GM21737 (cell line): ENCODE measurements at regions not wholly inside any gene's neighbourhood (a gene's known extent, or its start where the extent isn't known, plus 50 kb on each side); places are given as distances from the start of the nearest gene placed in this dataset.

Source experiments
- ATAC-seq: cut with Tn5 transposase; IDR thresholded peaks from one replicate; pipeline ENCODE4 v1.9.1; 2021; ENCODE audit warnings: mild to moderate bottlenecking, moderate library complexity; ENCODE audit not compliant: unreplicated experiment

GRCh38 chr18:66759050-66759828 is 155.3 kb upstream of the CDH19 start:
- ATAC-seq, result no peak

DNA sequence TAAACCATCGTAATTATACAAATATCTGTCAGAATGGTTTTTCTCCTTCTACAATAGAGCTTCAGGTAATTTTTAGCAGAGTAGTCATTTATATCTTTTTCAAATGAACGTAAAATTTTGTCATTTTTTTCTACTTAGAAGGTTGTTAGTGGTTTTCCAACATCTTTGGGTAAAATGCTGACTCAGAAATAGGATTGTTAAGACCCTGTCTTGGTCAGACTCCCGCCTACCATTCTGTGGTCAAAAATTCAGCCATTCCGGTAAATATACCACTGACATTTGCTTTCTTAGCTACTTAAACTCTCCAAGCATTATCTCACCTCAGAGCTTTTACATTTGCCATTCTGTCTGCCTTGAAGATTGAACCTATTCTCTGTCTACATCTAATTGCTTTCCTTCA is 154.1 kb upstream of the CDH19 start:
- ATAC-seq, result no peak

DNA sequence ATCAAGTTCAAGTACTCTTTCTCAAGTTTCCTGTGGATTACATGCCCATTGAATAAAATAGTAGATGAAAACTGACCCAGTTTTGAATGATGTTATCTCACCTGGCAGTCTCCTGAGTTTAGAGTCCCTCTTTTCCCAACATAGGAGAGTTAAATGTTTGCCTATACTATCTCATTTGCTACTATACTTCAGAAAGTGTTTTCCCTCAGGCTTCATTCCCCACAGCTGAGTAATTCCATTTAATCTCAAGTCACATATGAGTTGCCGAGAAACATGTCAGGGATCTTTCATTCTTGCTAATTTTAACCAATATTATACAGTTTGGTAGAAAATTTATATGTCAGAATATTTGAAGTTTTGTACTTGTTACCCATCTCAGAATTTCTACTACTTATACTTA is 150.4 kb upstream of the CDH19 start:
- ATAC-seq, result no peak

GRCh38 chr18:66752733-66753132 is 148.8 kb upstream of the CDH19 start:
- no peak for ATAC-seq

GRCh38 chr18:66749481-66750035 is 145.7 kb upstream of the CDH19 start:
- no peak for ATAC-seq

DNA sequence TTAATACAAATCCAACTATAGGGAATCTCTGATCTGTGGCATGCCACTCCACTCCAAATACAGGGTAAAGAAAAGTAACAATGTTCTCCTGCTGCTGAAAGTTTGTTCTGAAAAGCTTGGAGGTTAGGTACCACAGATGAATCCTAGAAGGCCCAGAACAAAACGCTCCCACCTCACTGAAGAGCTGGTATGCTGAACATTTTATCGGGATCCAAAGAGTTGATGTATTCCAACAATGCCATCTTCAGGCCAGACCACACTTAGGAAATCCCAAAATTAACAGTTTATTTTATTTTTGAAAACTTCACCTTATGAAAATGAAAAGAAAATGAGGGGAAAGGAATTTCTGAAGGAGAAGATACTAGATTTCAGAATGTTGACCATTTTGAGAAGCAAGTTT is 145.1 kb upstream of the CDH19 start:
- no peak for ATAC-seq

- no peak for ATAC-seq
Observed at GRCh38 chr18:66742832-66743231, 138.9 kb upstream of the CDH19 start.

DNA sequence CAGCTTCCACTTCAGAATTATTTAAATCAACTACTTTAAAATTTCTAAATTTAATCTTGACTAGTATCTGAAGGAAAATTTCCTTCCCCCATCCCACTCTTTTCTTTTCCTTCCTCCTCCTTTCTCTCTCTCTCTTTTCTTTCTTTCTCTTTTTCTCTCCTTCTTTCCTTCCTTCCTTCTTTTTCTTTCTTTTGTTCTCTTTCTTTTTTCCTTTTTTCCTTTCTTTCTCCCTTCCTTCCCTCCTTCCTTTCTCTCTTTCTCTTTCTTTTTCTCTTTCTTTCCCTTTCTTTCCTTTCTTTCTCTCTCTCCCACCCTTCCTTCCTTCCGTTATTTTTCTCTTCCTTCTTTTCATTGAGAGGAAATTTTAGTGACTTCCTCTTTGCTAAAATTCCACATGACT is 132.0 kb upstream of the CDH19 start:
- ATAC-seq, result no peak

DNA sequence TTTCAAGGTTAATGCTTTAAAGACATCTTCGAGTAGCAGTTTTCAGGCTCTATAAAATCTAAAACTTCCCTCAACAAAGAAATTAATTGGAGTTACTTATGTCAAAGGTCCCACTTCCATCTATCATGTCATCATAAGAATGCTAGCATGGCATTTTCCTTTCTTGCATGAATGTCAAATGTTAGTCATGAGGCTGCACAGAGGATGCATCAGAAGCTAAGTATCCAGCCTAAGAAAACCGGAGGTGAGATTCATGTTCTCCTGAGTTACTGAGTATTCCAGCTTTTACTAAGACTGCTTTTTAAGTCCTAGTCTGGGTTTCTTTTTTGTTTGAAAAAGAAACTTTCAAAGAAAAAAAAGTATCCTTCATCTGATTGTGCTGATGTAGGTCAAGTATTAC is 130.6 kb upstream of the CDH19 start:
- no peak for ATAC-seq

GRCh38 chr18:66731890-66732289 is 128.0 kb upstream of the CDH19 start:
- ATAC-seq, result no peak

DNA sequence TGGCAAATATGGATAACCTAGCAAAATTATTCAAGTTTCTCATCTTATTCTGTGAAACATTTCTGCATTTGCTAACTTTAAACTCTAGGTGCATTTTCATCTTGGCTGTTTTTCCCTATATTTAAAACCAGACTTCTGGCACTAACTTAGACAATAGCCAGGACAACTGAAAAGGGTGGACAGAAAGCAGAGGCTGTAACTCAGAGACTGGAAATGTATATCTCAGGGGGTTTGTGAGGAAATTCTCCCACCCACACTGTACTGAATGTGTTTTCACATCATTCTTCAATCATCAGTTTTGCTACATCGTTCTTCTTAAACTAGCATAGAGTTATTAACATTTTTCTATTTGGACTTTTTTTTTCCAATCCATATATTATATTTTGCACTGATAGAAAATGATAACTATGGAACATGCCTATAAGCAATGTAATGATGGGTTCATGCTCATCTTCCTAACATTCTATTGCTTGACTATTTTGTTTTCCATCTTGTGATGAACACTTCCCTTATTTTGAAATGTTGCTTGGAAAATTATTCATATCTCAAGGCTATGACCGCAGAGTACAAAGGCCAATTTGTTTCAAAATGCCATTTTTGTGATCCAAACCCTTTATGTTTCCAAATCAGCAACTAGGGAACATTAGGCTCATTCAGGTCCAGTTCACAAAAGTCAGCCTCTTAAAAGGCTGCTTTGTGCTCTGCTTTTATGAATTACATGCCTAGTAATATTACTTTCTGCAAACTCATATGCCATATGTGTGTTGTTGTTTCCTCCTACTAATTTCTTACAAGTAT is 125.8 kb upstream of the CDH19 start:
- no peak for ATAC-seq

- ATAC-seq, result no peak
Observed at GRCh38 chr18:66728951-66729350, 125.1 kb upstream of the CDH19 start.

- no peak for ATAC-seq
Observed at GRCh38 chr18:66727991-66728390, 124.1 kb upstream of the CDH19 start.

DNA sequence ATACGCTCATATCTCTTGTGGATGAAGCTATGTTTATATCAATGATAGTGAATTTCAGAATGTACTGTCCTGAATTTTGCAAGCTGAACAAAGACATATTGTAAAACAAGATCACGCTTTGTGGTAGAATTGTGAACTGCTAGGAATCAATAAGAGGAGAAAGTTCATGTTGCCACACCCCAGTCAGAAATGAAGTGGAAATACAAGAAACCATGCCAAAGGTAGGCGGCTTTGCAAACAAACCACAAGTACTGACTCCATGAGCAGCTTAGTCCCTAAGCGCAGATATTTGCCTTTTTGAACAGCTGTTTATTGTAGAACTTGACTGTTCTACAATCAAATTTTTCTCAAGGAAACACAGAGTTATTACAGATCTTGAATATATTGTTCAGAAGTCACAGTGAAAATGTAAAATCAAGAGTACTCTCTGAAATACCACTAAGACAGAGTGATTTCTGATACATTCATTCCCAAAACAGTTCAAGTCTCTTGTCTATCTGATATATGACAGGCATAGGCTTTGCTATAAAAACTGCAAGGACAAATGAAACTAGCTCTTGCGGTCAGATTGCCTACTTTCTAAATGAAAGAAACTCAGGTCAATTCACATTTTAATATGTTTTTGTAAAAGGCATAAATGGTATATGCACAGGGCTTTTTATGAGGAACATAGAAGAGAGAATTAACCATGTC is 120.9 kb upstream of the CDH19 start:
- no peak for ATAC-seq

- no peak for ATAC-seq
Observed at GRCh38 chr18:66722671-66723070, 118.8 kb upstream of the CDH19 start.

- no peak for ATAC-seq
Observed at GRCh38 chr18:66708646-66709045, 104.8 kb upstream of the CDH19 start.

GRCh38 chr18:66707473-66707872 is 103.6 kb upstream of the CDH19 start:
- ATAC-seq, result no peak

DNA sequence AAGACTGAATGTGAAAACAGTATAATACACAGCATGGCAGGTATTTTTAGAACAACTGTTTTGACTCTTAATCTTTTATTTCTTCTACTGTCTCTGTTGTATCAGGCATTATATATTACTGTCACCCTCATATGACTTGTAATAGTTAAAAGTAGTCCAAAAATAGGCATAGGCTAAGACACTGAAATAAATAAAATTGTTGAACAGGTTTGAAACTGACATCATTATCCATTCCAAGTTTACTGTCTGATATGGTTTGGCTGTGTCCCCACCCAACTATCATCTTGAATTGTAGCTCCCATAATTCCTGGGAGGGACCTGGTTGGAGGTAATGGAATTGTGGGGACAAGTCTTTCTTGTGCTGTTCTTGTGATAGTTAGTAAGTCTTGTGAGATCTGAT is 91.4 kb upstream of the CDH19 start:
- ATAC-seq, result no peak

GRCh38 chr18:66694852-66695251 is 91.0 kb upstream of the CDH19 start:
- no peak for ATAC-seq

DNA sequence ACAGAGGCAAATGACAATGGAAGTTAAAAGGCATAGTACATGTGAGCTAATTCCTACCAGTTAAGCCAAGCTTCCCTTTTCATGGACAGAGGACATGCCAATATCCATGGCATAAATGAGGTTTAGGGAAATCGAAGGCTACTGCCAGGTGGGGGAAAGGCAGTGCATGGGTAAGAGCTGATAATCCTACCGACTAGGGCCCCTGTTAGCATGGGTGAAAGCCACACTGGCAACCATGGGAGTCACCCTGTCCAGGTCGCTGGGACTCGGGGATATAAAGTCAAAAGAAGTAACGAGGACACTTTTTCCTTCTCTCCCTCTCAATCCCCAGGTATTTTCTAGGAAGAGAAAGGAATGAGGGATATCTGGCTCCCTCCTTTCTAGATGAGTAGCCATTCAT is 83.7 kb upstream of the CDH19 start:
- ATAC-seq, result no peak

DNA sequence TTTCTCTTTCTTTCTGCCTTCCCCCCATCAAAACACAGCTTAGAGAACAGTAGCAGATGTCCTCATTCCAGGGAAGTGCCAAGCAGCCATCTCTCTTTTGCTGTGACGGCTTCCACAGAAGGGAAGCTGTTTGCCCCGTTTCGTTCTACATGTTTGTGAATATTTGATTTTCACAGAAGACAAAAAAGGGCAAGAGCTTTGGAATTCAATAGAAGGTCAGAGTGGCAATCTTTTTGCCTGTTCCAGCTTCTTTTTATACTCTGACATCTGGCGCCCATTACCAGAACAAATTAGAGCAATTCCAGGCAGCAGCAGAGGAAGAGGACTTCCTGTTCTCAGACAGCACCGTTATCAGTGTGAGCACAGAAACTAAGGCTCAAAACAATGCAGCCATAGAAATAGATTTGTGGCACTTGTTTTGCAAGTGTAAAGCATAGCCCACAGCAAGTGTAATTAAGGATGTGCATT is 79.0 kb upstream of the CDH19 start:
- ATAC-seq, result no peak
